ENCODE measurements at regions not wholly inside any gene's neighbourhood (a gene's known extent, or its start where the extent isn't known, plus 50 kb on each side); places are given as distances from the start of the nearest gene placed in this dataset.

DNA sequence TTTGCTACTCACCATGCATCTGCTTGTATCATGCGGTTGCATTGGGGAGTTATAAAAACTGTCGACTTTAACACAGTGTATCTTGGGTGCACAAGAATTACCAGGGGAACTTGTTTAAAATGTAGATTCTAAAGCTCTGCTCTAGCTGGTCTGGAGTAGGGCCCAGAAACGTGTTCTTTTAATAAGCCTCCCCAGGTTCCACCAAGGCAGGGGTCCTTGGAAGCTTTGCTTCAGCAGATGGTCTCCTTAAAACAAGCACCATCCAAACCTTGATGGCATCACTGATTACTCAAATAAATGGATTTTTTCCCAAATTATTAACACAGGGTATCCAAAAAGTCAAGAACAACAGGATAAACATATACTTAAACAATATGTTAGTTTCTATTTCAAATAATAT lies 120.2 kb upstream of the NDP start:
- no peaks in the 10 kb centered on the region for H3K9me3 Mint-ChIP-seq (ENCODE audit: insufficient read depth)
- intact Hi-C loops (cut with micrococcal nuclease): no loop called here
- H3K9ac ChIP-seq (ENCODE audit: low read length): no peak overlapping the region
- H2AFZ ChIP-seq (ENCODE audit: insufficient read depth, low read depth, low read length, poor library complexity, severe bottlenecking): no peak overlapping the region
- H3K36me3 ChIP-seq (replicated peaks in 1 of 2; ENCODE audit: control extremely low read depth in 1 of 2, control insufficient read depth in 1 of 2, extremely low read depth in 1 of 2, insufficient read depth in 2 of 2, low read length in 1 of 2): no peaks in the 10 kb centered on the region
- H4K20me1 ChIP-seq (ENCODE audit: control insufficient read depth, insufficient read depth, low read length, poor library complexity, severe bottlenecking): no peaks in the 10 kb centered on the region
- H3K27me3 ChIP-seq (replicated peaks in 1 of 4; ENCODE audit: control extremely low read depth in 1 of 4, control insufficient read depth in 3 of 4, insufficient read depth in 4 of 4, low read length in 3 of 4): no peaks in the 10 kb centered on the region
- CTCF ChIA-PET: no interaction called here
- ATAC-seq (ENCODE audit: low read depth) (no peak), DNase-seq (no peak)
- H3K4me2 ChIP-seq (replicated peaks; ENCODE audit: low read depth, low read length, poor library complexity, severe bottlenecking): no peak overlapping the region
- no peak overlapping the region for H3K27ac ChIP-seq (ENCODE audit: low read length in 2 of 2)
- H3K4me1 Mint-ChIP-seq: no peaks in the 10 kb centered on the region
- POLR2A ChIA-PET: no interaction called here
- no peaks in the 10 kb centered on the region for H3K4me1 ChIP-seq (ENCODE audit: control insufficient read depth in 2 of 2, insufficient read depth in 2 of 2, low read length in 2 of 2)
- H3K4me3 ChIP-seq (ENCODE audit: control extremely low read depth in 1 of 5, extremely low read depth in 1 of 5, insufficient read depth in 1 of 5, low read depth in 2 of 5, low read length in 4 of 5): no peak overlapping the region
- no peak overlapping the region for H3K27ac Mint-ChIP-seq
- H3K4me3 Mint-ChIP-seq: no peak overlapping the region
- H3K79me2 ChIP-seq (ENCODE audit: control insufficient read depth, insufficient read depth, low read length): no peaks in the 10 kb centered on the region
- WGBS (ENCODE audit: insufficient coverage): 86% methylated on average over 1 of the region's 3 CpGs
- no peaks in the 10 kb centered on the region for H3K9me3 ChIP-seq (ENCODE audit: control extremely low read depth in 1 of 3, control insufficient read depth in 2 of 3, insufficient read depth in 1 of 3, low read length in 2 of 3)
- TF ChIP-seq, protein P1, sequence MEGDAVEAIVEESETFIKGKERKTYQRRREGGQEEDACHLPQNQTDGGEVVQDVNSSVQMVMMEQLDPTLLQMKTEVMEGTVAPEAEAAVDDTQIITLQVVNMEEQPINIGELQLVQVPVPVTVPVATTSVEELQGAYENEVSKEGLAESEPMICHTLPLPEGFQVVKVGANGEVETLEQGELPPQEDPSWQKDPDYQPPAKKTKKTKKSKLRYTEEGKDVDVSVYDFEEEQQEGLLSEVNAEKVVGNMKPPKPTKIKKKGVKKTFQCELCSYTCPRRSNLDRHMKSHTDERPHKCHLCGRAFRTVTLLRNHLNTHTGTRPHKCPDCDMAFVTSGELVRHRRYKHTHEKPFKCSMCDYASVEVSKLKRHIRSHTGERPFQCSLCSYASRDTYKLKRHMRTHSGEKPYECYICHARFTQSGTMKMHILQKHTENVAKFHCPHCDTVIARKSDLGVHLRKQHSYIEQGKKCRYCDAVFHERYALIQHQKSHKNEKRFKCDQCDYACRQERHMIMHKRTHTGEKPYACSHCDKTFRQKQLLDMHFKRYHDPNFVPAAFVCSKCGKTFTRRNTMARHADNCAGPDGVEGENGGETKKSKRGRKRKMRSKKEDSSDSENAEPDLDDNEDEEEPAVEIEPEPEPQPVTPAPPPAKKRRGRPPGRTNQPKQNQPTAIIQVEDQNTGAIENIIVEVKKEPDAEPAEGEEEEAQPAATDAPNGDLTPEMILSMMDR (IDR thresholded peaks at IDR 0.05): no peak
- TF ChIP-seq EZH2 (IDR thresholded peaks at IDR 0.05; ENCODE audit: borderline replicate concordance, insufficient read depth, low read depth, low read length, poor library complexity, severe bottlenecking): no peak
- H3K27me3 Mint-ChIP-seq: no peaks in the 10 kb centered on the region

DNA sequence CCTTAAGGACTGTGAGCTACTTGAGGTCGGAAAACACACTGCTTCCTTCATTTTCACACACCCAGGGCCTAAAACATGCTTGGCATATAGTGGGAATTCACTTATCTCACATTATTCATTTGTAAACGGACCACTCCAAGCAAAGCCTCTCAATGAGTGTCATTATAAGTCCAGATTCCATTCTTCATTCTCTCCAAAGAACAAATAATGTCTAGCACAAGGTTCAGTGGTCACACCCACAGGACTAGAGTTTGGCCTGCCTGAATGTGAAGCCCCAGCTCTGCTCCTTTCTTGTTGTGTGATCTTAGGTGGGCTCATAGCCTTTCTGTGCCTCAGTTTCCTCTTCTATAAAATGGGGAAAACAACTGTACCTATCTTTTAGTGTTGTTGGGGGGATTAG lies 119.6 kb upstream of the NDP start:
- ChIA-PET POLR2A (no interaction called here), CTCF (no interaction called here)
- no peaks in the 10 kb centered on the region for H3K4me1 Mint-ChIP-seq
- no peak overlapping the region for H3K4me3 Mint-ChIP-seq
- H4K20me1 ChIP-seq (ENCODE audit: control insufficient read depth, insufficient read depth, low read length, poor library complexity, severe bottlenecking): no peaks in the 10 kb centered on the region
- H3K27me3 ChIP-seq (replicated peaks in 1 of 4; ENCODE audit: control extremely low read depth in 1 of 4, control insufficient read depth in 3 of 4, insufficient read depth in 4 of 4, low read length in 3 of 4): no peaks in the 10 kb centered on the region
- no peak overlapping the region for H3K9ac ChIP-seq (ENCODE audit: low read length)
- no peak overlapping the region for H3K4me3 ChIP-seq (ENCODE audit: control extremely low read depth in 1 of 5, extremely low read depth in 1 of 5, insufficient read depth in 1 of 5, low read depth in 2 of 5, low read length in 4 of 5)
- H3K27ac Mint-ChIP-seq: no peak overlapping the region
- TF ChIP-seq EZH2 (IDR thresholded peaks at IDR 0.05; ENCODE audit: borderline replicate concordance, insufficient read depth, low read depth, low read length, poor library complexity, severe bottlenecking): no peak
- TF ChIP-seq, protein P1 (IDR thresholded peaks at IDR 0.05): no peak
- intact Hi-C loops (cut with micrococcal nuclease): no loop called here
- no peaks in the 10 kb centered on the region for H3K9me3 Mint-ChIP-seq (ENCODE audit: insufficient read depth)
- H3K4me2 ChIP-seq (replicated peaks; ENCODE audit: low read depth, low read length, poor library complexity, severe bottlenecking): no peak overlapping the region
- H3K36me3 ChIP-seq (replicated peaks in 1 of 2; ENCODE audit: control extremely low read depth in 1 of 2, control insufficient read depth in 1 of 2, extremely low read depth in 1 of 2, insufficient read depth in 2 of 2, low read length in 1 of 2): no peaks in the 10 kb centered on the region
- no peak overlapping the region for H2AFZ ChIP-seq (ENCODE audit: insufficient read depth, low read depth, low read length, poor library complexity, severe bottlenecking)
- no peaks in the 10 kb centered on the region for H3K27me3 Mint-ChIP-seq
- no peak for DNase-seq
- no peaks in the 10 kb centered on the region for H3K9me3 ChIP-seq (ENCODE audit: control extremely low read depth in 1 of 3, control insufficient read depth in 2 of 3, insufficient read depth in 1 of 3, low read length in 2 of 3)
- no peak overlapping the region for H3K27ac ChIP-seq (ENCODE audit: low read length in 2 of 2)
- no peaks in the 10 kb centered on the region for H3K4me1 ChIP-seq (ENCODE audit: control insufficient read depth in 2 of 2, insufficient read depth in 2 of 2, low read length in 2 of 2)
- no CpG with 5 or more reads among the region's 2 CpGs for WGBS (ENCODE audit: insufficient coverage)
- no peak for ATAC-seq (ENCODE audit: low read depth)
- no peaks in the 10 kb centered on the region for H3K79me2 ChIP-seq (ENCODE audit: control insufficient read depth, insufficient read depth, low read length)
